Gastrocnemius medialis (tissue), 4 donors: ENCODE measurements at regions not wholly inside any gene's neighbourhood (a gene's known extent, or its start where the extent isn't known, plus 50 kb on each side); places are given as distances from the start of the nearest gene placed in this dataset.

Experiments
- CTCF ChIP-seq, 5 experiments: fragments of 450-650 bp in 3 of 5; fragments of 200-600 bp in 2 of 5; sonication (generic) in 2 of 5; IDR thresholded peaks in 4 of 5; conservative IDR thresholded peaks in 1 of 5; 1 replicate in 4 of 5; 2 replicates in 1 of 5; pipeline ENCODE4 v1.5.1; 2016 to 2019; ENCODE audit warnings: antibody characterized with exemption in 5 of 5, mild to moderate bottlenecking in 3 of 5, moderate library complexity in 3 of 5
- POLR2A ChIP-seq, 2 donors: fragments of 450-650 bp; IDR thresholded peaks; one replicate each; pipeline ENCODE4 v1.6.1; 2017; ENCODE audit warnings: antibody characterized with exemption in 2 of 2, mild to moderate bottlenecking in 2 of 2, moderate library complexity in 2 of 2

GRCh38 chr1:96992871-96993270 is 271.3 kb downstream of the PTBP2 start:
- TF ChIP-seq CTCF (IDR thresholded peaks at IDR 0.05 in 4 of 5, conservative IDR thresholded peaks at IDR 0.05 in 1 of 5) (no peak), POLR2A (IDR thresholded peaks at IDR 0.05) (no peak)
